GM19043 (cell line): ENCODE measurements at regions not wholly inside any gene's neighbourhood (a gene's known extent, or its start where the extent isn't known, plus 50 kb on each side); places are given as distances from the start of the nearest gene placed in this dataset.

Source experiments
- ATAC-seq: cut with Tn5 transposase; IDR thresholded peaks from one replicate; pipeline ENCODE4 v1.9.1; 2021; ENCODE audit warnings: low read depth; ENCODE audit not compliant: unreplicated experiment

DNA sequence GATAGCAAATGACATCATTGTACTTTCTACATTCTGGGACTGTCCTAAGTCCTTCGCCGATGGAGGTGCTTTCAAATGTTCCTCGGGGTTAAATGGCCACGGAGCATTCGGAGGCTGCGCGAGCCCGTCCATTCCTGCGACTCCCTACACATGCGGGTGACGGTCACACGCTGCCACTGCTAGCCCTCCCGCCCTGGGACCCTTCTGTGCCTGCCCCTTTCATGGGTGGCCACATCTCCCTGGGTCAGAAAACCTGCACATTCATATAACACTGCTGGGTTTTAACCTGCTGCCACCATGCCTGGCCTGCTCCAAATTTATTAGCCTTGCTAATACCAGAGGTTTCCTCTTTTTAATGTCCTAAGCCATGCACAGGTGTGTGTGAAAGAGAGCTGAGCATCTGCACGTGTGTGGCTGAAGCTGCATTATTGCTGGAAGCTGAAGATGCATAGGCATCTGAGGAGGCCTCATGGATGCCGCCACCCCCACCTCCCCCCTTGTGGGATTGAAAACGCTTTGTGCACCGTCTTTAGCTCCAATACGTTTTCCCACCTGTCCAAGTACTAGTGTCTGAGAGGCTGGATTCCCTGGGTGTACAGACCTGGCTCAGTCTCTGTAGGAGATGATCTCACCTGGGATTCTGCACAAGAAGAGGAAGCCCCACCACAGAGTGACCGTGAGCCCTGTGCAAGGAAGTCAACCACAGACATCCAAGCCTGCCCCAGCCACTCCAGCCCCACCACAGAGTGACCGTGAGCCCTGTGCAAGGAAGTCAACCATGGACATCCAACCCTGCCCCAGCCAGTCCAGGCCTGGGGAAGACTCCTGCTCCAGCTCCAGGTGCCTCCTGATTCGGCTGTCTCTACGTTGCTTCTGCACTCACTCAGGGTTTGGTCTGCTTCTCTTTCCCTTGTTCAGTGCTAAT lies 626.4 kb downstream of the BRD1 start:
- no peak for ATAC-seq

DNA sequence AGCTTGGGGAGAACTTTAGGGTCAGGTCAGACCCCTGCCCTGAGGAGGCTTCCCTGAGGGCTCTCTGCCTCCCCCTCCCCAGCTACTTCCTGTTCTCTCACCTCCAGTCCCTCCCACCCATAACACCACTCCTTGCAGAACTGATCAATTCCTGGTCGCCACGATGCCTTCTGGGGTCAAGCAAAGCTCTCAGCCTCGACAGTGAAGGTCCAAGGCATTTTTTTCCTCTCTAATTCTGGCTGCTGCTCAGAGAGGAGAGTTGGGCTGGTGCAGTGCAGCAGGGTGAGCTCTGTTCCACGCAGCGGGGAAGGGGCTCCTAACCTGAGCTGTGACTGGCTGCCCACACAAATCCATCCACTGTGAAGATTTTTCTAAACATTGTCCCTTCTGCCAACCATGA lies 628.4 kb downstream of the BRD1 start:
- no peak for ATAC-seq

DNA sequence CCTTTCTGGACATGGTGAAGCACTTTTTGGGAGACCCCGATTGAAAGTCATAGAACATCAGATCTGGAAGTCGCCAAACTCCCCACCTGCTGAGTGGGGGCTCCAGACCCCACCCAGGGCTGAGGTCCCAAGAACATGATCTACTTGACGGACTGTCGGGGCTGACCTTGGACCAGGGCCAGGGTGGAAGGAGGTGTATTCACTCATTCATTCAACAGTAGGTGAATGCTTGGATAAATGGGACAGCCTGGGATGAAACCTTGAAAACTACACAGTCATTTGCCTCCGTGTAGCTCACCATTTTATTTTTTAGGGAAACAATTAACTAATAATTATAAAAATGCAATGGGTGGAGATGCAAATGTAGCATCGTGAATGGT lies 629.0 kb downstream of the BRD1 start:
- no peak for ATAC-seq

DNA sequence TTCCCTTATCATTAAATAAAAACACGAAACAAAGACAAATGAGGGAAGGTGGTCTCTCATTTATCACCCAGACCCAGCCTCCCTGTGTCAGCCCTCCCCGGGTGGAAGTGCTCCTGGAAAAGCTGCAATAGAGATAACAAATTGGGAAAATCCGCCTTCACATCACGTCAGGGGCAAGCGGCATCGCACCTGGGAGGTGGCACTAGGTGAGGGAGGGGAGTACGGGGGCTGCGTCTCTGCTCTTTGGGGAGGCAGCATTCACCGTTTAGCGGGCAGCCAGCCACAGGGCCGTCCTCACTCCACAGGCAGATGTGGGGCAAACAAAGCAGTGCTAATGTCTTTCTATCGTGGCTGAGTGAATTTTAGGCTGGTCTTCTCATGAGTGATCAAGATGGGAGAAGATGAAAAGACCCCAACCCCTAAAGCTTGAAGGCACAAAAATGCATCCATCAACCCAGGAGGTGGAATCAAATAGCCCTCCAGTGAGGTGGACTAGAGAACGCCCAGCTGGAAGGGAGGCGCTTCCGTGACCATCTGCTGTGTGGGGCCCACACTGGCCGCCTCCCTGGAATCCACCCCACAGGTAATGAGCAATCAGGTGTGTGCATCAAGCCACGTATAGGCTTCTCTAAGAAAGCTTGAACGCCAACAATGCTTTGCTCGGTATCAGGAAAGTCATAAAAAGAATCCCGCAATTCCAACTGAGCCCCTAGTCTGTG lies 629.5 kb downstream of the BRD1 start:
- ATAC-seq: no peak

- ATAC-seq: no peak
Observed at GRCh38 chr22:49197505-49197904, 630.2 kb downstream of the BRD1 start.

DNA sequence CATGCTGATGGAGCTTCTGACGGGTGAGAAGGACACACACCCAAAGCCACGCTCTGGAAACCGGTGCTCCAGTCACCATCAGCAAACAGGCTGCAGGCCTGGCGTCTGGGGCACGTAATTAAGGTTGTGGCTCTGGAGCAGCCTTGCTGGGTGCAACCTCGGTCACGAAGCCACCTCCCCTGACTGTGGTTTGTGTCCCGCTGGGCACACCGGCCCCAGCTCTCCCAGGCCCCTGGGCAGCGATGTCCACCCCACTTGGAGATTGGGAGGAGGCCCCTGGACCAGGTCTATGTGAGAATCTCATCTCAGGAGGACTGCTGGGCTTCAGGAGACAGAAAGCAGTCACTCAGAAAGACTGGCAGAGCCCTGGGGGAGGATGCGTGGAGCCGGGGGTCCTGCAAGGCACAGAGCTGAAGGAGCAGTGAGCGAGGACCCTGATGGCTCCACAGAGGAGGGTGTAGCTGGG lies 631.6 kb downstream of the BRD1 start:
- no peak for ATAC-seq

DNA sequence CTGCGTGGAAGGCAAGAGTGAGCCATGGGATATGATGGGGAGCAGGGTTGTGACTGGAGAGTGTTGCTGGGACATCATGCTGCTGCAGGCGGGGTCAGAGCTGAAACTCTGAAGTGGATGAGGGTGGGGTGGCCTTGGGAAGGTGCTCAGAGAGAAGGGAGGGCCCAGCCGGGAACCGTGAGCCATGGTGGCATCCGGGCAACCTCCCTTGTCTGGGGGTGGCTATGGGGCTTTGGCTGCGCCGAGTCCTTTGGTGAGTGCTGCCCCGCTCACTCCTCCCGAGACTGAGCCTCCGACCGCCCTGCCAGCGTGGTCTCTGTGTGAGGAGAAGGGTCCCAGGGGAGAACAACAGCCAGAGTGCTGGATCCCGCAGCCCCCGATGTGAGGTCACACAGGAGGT lies 632.0 kb downstream of the BRD1 start:
- ATAC-seq: no peak

DNA sequence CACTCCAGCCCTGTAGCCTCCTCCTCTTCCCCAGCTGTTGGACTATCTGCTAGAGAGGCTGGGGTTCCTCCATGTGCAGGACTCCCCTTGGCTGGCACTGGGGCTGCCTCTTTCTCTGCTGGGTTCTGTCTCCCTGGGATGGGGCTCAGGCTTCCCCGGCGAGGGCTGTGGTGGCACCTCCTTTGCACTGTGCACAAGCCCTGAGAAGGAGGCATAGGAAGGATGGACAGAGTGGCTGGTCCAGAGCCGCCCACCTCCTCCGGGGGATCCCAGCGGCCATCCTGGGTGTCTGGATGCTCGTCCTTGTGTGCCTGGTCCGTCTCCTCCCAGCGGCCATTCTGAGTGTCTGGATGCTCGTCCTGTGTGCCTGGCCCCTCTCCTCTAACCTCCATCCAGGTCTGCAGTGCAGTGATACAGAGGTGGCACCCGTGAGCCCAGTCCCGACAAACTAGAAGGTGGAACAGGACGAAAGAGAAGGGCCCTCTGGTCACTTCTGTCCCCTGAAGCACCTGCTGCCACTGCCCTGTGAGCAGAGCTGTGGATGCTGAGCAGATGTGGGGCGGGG lies 633.7 kb downstream of the BRD1 start:
- ATAC-seq: no peak

DNA sequence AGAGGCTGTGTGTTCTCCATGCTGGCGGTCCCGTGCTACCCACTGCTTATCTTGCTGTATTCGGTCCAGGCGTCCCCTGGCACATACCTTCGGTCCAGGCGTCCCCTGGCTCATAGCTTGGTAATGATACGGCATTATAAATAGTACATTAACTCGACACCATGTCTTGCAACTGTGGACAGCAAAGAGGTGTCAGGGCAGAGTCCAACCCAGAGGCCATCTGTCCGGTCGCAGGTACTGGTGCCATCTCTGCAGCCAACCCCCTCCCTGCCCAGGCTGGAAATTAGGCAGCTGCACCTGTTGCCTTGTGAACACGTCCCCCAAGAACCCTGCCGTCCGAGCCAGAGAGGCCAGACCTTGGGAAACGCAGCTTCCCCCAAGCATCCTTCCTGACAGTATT lies 634.3 kb downstream of the BRD1 start:
- no peak for ATAC-seq

DNA sequence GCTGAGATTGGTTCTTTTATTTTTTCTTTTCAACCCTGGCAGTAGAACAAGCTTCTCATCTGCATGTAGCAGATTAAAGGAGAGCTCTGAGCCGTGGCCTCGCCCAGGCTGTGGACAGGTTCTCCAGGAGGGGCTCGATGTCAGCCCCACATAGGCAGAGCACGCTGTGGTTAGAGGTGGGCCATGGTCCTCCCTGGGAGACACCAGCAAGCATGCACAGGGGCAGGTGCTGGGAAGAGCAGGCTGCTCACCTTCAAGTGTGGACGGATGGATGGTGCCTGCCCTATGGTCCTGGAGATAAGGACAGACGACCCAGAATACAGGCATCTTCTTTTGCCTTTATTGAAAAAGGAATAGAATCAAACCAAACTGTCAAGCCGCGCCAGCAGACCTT lies 634.8 kb downstream of the BRD1 start:
- no peak for ATAC-seq

DNA sequence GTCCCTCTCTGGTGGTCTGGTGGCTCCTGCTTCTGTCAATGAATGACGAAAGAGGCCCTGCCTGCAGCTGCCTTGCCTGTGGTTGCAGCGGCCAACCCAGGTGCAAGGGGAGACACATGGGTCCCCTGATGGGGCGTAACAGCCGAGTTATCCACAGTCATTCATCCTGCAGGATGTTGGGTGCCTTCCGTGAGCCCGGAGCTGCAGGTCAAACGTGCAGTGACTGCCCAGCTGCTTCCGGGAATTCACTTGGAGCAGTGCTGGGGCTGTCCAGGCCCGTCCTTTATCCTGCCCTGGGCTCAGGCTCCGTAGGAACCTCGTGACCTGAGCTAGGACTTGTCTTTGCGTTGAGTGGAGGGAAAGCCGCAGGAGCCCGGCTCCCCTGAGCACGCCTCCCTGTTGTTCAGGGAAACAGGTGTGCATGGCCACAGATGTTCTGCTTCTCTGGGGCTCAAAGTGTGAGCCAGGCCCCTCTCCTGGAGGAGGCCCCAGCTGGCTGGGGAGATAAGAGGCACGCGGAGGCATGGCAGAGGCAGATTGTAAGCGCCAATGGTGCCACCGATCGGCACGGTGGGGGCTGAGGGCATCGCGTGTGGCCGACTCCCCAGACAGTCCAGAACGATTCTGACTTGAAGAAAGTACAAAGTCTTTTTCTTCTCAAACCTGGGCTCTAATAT lies 635.4 kb downstream of the BRD1 start:
- no peak for ATAC-seq

DNA sequence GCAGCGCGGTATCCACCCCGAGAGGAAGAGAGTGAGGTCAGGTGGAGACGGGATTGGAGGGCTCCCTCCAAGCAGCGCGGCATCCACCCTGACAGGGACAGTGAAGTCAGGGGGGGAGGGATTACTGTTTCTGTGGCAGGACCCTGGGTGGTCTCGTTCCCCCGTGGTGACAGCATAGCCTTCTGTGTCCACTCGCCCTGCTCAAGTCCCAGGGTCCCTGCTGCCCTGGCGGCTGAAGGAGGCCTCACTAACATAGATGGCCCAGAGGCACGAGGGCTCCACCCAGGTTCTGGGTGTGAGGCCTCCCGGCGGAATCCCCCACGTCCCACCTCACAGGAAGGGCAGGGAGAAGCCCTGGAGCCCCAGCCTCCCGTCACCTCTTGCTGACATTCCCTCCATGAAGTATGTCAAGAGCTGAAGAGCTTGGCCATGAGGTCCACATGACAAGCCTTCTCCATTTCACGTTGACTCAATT lies 636.1 kb downstream of the BRD1 start:
- ATAC-seq: no peak

GRCh38 chr22:49190816-49191505 lies 636.7 kb downstream of the BRD1 start:
- ATAC-seq: no peak

DNA sequence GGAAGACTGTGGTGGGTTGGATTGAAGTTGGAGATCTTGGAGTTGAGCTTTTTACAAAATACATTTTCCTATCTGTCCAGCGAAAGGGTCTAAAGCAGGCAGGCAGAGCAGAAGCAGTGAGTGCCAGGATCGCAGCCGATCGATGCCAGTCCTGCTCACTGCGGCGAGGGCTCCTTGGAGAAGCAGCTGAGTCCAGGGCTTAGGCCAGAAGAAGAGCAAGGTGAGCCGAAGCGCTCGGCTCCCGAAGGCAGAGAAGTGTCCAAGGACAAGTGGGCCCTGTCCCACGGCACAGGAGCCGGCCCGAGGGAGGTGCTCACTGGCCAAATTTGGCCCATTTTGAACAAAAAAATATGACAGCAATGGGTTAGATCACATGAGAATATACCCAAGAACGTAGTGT lies 637.8 kb downstream of the BRD1 start:
- no peak for ATAC-seq

- no peak for ATAC-seq
Observed at GRCh38 chr22:49188591-49188990, 639.1 kb downstream of the BRD1 start.

DNA sequence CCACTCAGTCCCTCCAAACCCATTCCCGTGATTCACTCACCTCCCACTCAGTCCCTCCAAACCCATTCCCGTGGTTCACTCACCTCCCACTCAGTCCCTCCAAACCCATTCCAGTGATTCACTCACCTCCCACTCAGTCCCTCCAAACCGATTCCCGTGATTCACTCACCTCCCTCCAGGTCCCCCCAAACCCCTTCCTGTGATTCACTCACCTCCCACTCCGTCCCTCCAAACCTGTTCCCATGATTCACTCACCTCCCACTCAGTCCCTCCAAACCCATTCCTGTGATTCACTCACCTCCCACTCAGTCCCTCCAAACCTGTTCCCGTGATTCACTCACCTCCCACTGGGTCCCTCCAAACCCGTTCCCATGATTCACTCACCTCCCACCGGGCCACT lies 639.6 kb downstream of the BRD1 start:
- no peak for ATAC-seq

DNA sequence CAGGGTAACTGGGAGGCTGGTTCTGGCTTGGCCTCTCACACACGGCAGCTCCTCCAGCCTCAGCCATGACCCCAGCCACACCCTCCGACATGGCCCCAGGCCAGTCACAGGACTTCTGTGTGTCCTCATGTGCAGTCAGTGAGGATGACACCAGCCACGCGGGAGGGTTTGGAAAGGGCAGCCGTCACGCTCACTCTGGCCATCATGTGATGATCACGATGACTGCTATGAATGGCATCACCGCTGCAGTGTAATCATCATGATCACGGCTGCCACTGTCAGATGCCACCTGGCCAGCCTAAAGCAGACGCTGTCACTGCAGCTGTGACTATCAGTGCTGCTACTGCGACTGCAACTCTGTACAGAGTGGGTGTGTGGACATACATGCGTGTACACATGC lies 640.9 kb downstream of the BRD1 start:
- no peak for ATAC-seq

DNA sequence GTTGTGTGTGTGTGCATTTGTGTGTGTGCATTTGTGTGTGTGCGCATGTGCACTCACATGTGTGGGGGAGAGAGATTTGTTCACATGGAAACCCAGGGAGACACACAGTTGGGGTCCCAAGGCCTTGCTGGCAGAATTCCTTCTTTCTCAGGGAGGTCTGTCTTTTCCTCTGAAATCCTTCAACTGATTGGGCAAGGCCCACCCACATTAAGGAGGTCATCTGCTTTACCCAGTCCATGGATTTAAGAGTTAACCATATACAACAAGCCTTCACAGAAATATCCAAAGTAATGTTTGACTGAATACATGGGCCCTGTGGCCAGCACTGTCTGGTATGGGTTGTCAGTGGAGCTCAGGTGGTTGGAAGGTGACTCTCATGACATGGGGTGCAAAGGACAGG lies 641.4 kb downstream of the BRD1 start:
- no peak for ATAC-seq

DNA sequence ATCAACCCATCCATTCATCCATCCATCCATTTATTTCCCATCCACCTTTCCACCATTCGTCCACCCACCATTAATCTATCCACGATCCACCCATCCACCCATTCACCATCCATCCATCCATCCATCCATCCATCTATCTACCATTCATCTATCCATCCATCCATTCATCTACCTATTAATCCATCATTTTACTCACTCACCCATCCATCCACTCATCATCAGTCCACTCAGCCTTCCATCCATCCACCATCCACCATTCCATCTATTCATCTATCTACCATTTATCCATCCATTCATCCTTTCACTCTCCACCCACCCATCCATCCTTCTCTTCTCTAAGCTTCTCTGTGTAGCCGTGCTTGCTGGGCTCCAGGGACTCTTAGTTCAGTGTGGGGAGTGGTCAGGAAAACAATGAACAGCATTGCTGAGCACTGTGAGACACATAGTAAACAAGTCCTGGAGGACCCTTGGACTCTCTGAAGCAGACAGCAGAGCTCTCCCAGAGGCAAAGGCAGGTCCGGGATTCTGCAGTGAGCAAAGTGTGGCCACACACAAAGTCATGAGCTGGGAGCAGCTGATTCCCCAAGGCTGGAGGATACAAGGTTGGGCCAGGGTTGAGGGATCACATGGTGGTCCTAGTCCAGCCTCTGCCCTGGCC lies 642.2 kb downstream of the BRD1 start:
- ATAC-seq: no peak

- no peak for ATAC-seq
Observed at GRCh38 chr22:49184736-49185135, 642.9 kb downstream of the BRD1 start.
